K562 (cell line): ENCODE measurements at regions not wholly inside any gene's neighbourhood (a gene's known extent, or its start where the extent isn't known, plus 50 kb on each side); places are given as distances from the start of the nearest gene placed in this dataset.

Experiments
- ATAC-seq: fragments of 200-7000 bp; cut with Tn5 transposase; 3 replicates; pipeline ENCODE4 v1.9.1; 2020; ENCODE audit warnings: moderate library complexity
- BruUV-seq: library from RNA; stranded (reverse); fragments of 400-500 nt; replicated peaks from 2 replicates; lab custom pipeline; 2021; lab: Mats Ljungman, UMichigan
- CTCF ChIA-PET: fragments of 300-600 bp; formaldehyde crosslinking; extraction: SDS; loops from one replicate; lab custom pipeline; 2021; ENCODE audit warnings: low intra/inter-chr PET ratio; lab: Yijun Ruan, JAX
- POLR2A ChIA-PET: fragments of 300-600, 350-650 bp; sonication (Branson Sonifier 250); formaldehyde crosslinking; extraction: SDS; loops from one replicate; lab custom pipeline; 2021; ENCODE audit warnings: antibody characterized with exemption, inconsistent platforms; lab: Yijun Ruan, JAX
- DNase-seq, 4 experiments: peaks; one replicate each; pipeline versions ENCODE4 v3.0.0 to v3.0.0-alpha.2; 2011 to 2018; ENCODE audit warnings: low spot score in 3 of 4, mixed read lengths in 3 of 4; ENCODE audit errors: extremely low read depth in 1 of 4
- FAIRE-seq: peaks from 2 replicates; lab custom pipeline; 2011; peaks lifted over from hg19 to GRCh38; lab: Jason Lieb, UNC
- H2AFZ ChIP-seq: 2 replicates; pipeline ENCODE4 v1.6.0; 2011; ENCODE audit warnings: low read depth, low read length, control low read depth, inconsistent platforms
- H3K27ac ChIP-seq: fragments of 200-600 bp; 3 replicates; pipeline ENCODE4 v1.8.0; 2011; ENCODE audit warnings: low read depth, mild to moderate bottlenecking, control low read depth, inconsistent platforms, low read length, moderate library complexity, mixed read lengths; ENCODE audit errors: extremely low read depth
- H3K27me3 ChIP-seq, 2 experiments: fragments of 300-600 bp in 1 of 2; 2 replicates in 1 of 2; 3 replicates in 1 of 2; pipeline versions ENCODE4 v1.6.0 to v1.8.0; 2011; ENCODE audit warnings: inconsistent platforms in 2 of 2, low read length in 2 of 2, mild to moderate bottlenecking in 1 of 2, mixed read lengths in 1 of 2, moderate library complexity in 1 of 2; ENCODE audit not compliant: control insufficient read depth in 2 of 2, insufficient read depth in 2 of 2
- H3K36me3 ChIP-seq: fragments of 300-600 bp; 3 replicates; pipeline ENCODE4 v1.8.0; 2011; ENCODE audit warnings: mild to moderate bottlenecking, low read length, inconsistent platforms; ENCODE audit not compliant: control insufficient read depth, insufficient read depth
- H3K4me1 ChIP-seq, 2 experiments: fragments of 200-600 bp in 1 of 2; replicated peaks in 1 of 2; 2 replicates in 1 of 2; 3 replicates in 1 of 2; pipeline versions ENCODE4 v1.5.1 to v1.8.0; 2011; ENCODE audit warnings: inconsistent platforms in 2 of 2, low read length in 2 of 2, mild to moderate bottlenecking in 1 of 2, mixed read lengths in 1 of 2, moderate library complexity in 1 of 2; ENCODE audit not compliant: control insufficient read depth in 2 of 2, insufficient read depth in 2 of 2
- H3K4me2 ChIP-seq: 2 replicates; pipeline ENCODE4 v1.6.1; 2011; ENCODE audit warnings: low read length, control low read depth, inconsistent platforms, mixed read lengths; ENCODE audit not compliant: insufficient read depth
- H3K4me3 ChIP-seq: fragments of 200-600 bp; sonication (generic), shearing (Covaris generic); 2 replicates; pipeline ENCODE4 v1.5.1; 2016; ENCODE audit warnings: control low read depth, inconsistent platforms
- H3K79me2 ChIP-seq: fragments of 200-600 bp; 3 replicates; pipeline ENCODE4 v1.8.0; 2011; ENCODE audit warnings: low read length, inconsistent platforms; ENCODE audit not compliant: control insufficient read depth, insufficient read depth
- H3K9ac ChIP-seq, 2 experiments: 2 replicates each; pipeline versions ENCODE4 v1.6.0 to v1.6.1; 2011; ENCODE audit warnings: low read depth in 2 of 2, low read length in 2 of 2, control low read depth in 1 of 2, inconsistent platforms in 1 of 2, mild to moderate bottlenecking in 1 of 2, mixed read lengths in 1 of 2; ENCODE audit not compliant: insufficient read depth in 1 of 2
- H3K9me1 ChIP-seq: one replicate; pipeline ENCODE4 v1.6.0; 2011; ENCODE audit warnings: inconsistent platforms, mild to moderate bottlenecking, low read length, moderate library complexity; ENCODE audit not compliant: control insufficient read depth, insufficient read depth
- H3K9me3 ChIP-seq: replicated peaks from 2 replicates; pipeline ENCODE4 v1.5.1; 2011; ENCODE audit warnings: low read depth, low read length, inconsistent platforms; ENCODE audit not compliant: control insufficient read depth, insufficient read depth
- H4K20me1 ChIP-seq: replicated peaks from 2 replicates; pipeline ENCODE4 v1.6.1; 2011; ENCODE audit warnings: low read length, inconsistent platforms, mixed read lengths; ENCODE audit not compliant: control insufficient read depth, insufficient read depth
- HEY1 ChIP-seq: fragments of 250-450 bp; sonication (Bioruptor Pico); IDR thresholded peaks from 2 replicates; pipeline ENCODE4 v1.5.0; 2020; ENCODE audit warnings: mild to moderate bottlenecking, moderate library complexity, borderline replicate concordance
- ILF3 ChIP-seq: fragments of 450-650 bp; IDR thresholded peaks from 2 replicates; pipeline ENCODE4 v1.6.1; 2018; ENCODE audit warnings: antibody characterized with exemption, mild to moderate bottlenecking, moderate library complexity, borderline replicate concordance
- KLF6 ChIP-seq: fragments of 250-450 bp; sonication (Bioruptor Pico); IDR thresholded peaks from 2 replicates; pipeline ENCODE4 v1.4.0; 2020; ENCODE audit warnings: mild to moderate bottlenecking, moderate library complexity, borderline replicate concordance
- MNT ChIP-seq, 2 experiments: fragments of 450-650 bp; conservative IDR thresholded peaks; 2 replicates each; pipeline ENCODE4 v1.6.1; 2017; ENCODE audit warnings: mild to moderate bottlenecking in 2 of 2, moderate library complexity in 2 of 2
- NFE2L1 ChIP-seq: fragments of 450-650 bp; IDR thresholded peaks from 2 replicates; pipeline ENCODE4 v1.6.1; 2016; ENCODE audit warnings: missing genetic modification characterization, low read depth, mild to moderate bottlenecking, missing compliant biosample characterization, moderate library complexity, borderline replicate concordance
- RBM25 ChIP-seq: fragments of 200-400 bp; formaldehyde crosslinking; IDR thresholded peaks from 2 replicates; pipeline ENCODE4 v1.6.1; 2018; ENCODE audit warnings: low read length, low read depth, moderate library complexity; ENCODE audit not compliant: severe bottlenecking
- TEAD2 ChIP-seq: fragments of 450-650 bp; IDR thresholded peaks from 2 replicates; pipeline ENCODE4 v1.6.1; 2016; ENCODE audit warnings: missing genetic modification characterization, control low read depth, missing compliant biosample characterization
- XRCC3 ChIP-seq: fragments of 450-650 bp; IDR thresholded peaks from 2 replicates; pipeline ENCODE4 v1.6.1; 2017; ENCODE audit warnings: mild to moderate bottlenecking, moderate library complexity
- ZKSCAN1 ChIP-seq: fragments of 150-350 bp; IDR thresholded peaks from 2 replicates; pipeline ENCODE4 v1.6.1; 2016; ENCODE audit warnings: low read depth, low read length
- ZNF124 ChIP-seq: sonication (generic); formaldehyde crosslinking; IDR thresholded peaks from 2 replicates; pipeline ENCODE4 v1.8.1; 2022; ENCODE audit warnings: missing genetic modification reagents
- ZNF224 ChIP-seq: sonication (generic); formaldehyde crosslinking; IDR thresholded peaks from 2 replicates; pipeline ENCODE4 v1.8.0; 2022; ENCODE audit warnings: mild to moderate bottlenecking, missing genetic modification reagents
- ZNF655 ChIP-seq: fragments of 250-450 bp; sonication (Bioruptor Pico); IDR thresholded peaks from 2 replicates; pipeline ENCODE4 v1.5.0; 2021
- WGBS: fragments of 100-300 bp; shearing (Covaris generic); methylation state at CpG from one replicate; pipeline ENCODE4 v1.1.6; 2016; ENCODE audit warnings: low coverage, mixed read lengths; ENCODE audit not compliant: insufficient coverage; ENCODE audit errors: missing lambda C conversion rate; 5-methylcytosine and 5-hydroxymethylcytosine counted together
- in situ Hi-C: fragments of 300-500 bp; cut with MboI; formaldehyde crosslinking; loops from 4 replicates; pipeline ENCODE4 v1.15.0; 2018; ENCODE audit warnings: inconsistent platforms, mixed read lengths
- intact Hi-C: fragments of 100-400 bp; cut with micrococcal nuclease; formaldehyde crosslinking; loops from 2 replicates; pipeline ENCODE4 v1.14.2; 2022
- TF ChIP-seq, protein P1 (sequence below): sonication (generic); formaldehyde crosslinking; IDR thresholded peaks from 2 replicates; pipeline ENCODE4 v1.8.0; 2023; ENCODE audit warnings: missing genetic modification reagents, mild to moderate bottlenecking, borderline replicate concordance

- CTCF ChIA-PET, result no interaction called here
- BruUV-seq, result no TSS peak
- TF ChIP-seq ZNF124 (CRISPR knock-in tag) (no peak), TEAD2 (tag) (no peak), HEY1 (no peak), ZKSCAN1 (no peak), ILF3 (no peak), XRCC3 (no peak), MNT (conservative IDR thresholded peaks at IDR 0.05) (no peak), ZNF655 (CRISPR knock-in tag) (no peak), KLF6 (CRISPR knock-in tag) (no peak), ZNF224 (CRISPR knock-in tag) (no peak), RBM25 (no peak), NFE2L1 (tag) (no peak)
- TF ChIP-seq, protein P1, sequence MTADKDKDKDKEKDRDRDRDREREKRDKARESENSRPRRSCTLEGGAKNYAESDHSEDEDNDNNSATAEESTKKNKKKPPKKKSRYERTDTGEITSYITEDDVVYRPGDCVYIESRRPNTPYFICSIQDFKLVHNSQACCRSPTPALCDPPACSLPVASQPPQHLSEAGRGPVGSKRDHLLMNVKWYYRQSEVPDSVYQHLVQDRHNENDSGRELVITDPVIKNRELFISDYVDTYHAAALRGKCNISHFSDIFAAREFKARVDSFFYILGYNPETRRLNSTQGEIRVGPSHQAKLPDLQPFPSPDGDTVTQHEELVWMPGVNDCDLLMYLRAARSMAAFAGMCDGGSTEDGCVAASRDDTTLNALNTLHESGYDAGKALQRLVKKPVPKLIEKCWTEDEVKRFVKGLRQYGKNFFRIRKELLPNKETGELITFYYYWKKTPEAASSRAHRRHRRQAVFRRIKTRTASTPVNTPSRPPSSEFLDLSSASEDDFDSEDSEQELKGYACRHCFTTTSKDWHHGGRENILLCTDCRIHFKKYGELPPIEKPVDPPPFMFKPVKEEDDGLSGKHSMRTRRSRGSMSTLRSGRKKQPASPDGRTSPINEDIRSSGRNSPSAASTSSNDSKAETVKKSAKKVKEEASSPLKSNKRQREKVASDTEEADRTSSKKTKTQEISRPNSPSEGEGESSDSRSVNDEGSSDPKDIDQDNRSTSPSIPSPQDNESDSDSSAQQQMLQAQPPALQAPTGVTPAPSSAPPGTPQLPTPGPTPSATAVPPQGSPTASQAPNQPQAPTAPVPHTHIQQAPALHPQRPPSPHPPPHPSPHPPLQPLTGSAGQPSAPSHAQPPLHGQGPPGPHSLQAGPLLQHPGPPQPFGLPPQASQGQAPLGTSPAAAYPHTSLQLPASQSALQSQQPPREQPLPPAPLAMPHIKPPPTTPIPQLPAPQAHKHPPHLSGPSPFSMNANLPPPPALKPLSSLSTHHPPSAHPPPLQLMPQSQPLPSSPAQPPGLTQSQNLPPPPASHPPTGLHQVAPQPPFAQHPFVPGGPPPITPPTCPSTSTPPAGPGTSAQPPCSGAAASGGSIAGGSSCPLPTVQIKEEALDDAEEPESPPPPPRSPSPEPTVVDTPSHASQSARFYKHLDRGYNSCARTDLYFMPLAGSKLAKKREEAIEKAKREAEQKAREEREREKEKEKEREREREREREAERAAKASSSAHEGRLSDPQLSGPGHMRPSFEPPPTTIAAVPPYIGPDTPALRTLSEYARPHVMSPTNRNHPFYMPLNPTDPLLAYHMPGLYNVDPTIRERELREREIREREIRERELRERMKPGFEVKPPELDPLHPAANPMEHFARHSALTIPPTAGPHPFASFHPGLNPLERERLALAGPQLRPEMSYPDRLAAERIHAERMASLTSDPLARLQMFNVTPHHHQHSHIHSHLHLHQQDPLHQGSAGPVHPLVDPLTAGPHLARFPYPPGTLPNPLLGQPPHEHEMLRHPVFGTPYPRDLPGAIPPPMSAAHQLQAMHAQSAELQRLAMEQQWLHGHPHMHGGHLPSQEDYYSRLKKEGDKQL (CRISPR knock-in tag), result no peak
Observed at GRCh38 chrX:497186-498014, 110.7 kb upstream of the PPP2R3B start.

More at GRCh38 chrX:497186-498014, 110.7 kb upstream of the PPP2R3B start:
- H3K79me2 ChIP-seq, result no peaks in the 10 kb centered on the region
- no peaks in the 10 kb centered on the region for H4K20me1 ChIP-seq
- H3K9ac ChIP-seq, result no peak overlapping the region
- no peak overlapping the region for H2AFZ ChIP-seq
- no peak for ATAC-seq
- H3K4me2 ChIP-seq, result no peak overlapping the region
- no peak for FAIRE-seq
- 1% methylated on average over 29 of the region's 39 CpGs for WGBS
- H3K27ac ChIP-seq, result no peak overlapping the region
- POLR2A ChIA-PET, result no interaction called here
- no peaks in the 10 kb centered on the region for H3K9me1 ChIP-seq
- H3K27me3 ChIP-seq, result peaks cover 4 to 32% of the 10 kb centered on the region in 2 experiments; a peak in 2 of 5 replicates
- no peak for DNase-seq
- no peak overlapping the region for H3K4me3 ChIP-seq
- no peaks in the 10 kb centered on the region for H3K9me3 ChIP-seq
- H3K36me3 ChIP-seq, result no peaks in the 10 kb centered on the region
- in situ Hi-C loops (no loop called here), intact Hi-C loops (no loop called here)
- H3K4me1 ChIP-seq, result peaks cover 0 to 3% of the 10 kb centered on the region in 2 experiments; a peak in 1 of 5 replicates
